ENCODE measurements at regions not wholly inside any gene's neighbourhood (a gene's known extent, or its start where the extent isn't known, plus 50 kb on each side); places are given as distances from the start of the nearest gene placed in this dataset.

DNA sequence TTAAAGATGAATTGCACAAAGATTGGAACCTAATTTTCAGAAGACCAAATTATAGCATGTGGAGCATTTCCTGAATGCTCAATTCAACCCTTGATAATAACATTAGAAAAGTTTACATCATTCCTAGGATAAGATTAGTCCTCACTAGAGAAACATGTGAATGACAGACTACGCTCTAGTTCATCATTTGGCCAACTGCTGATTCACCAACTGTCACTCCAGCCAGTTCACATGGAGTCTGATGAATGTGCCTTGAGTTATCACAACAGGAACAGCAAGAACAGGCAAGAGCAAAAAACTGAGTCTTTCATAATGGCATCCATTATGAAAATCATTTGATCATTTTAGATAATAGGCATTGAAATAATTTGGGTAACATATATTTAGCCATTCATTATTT lies 415.9 kb downstream of the PTPRC start:
- no peak overlapping the region for H3K4me2 ChIP-seq (ENCODE audit: low read length)
- no peak overlapping the region for H3K4me3 ChIP-seq (ENCODE audit: low read length)
- H3K9ac ChIP-seq (ENCODE audit: low read depth, low read length): no peak overlapping the region

DNA sequence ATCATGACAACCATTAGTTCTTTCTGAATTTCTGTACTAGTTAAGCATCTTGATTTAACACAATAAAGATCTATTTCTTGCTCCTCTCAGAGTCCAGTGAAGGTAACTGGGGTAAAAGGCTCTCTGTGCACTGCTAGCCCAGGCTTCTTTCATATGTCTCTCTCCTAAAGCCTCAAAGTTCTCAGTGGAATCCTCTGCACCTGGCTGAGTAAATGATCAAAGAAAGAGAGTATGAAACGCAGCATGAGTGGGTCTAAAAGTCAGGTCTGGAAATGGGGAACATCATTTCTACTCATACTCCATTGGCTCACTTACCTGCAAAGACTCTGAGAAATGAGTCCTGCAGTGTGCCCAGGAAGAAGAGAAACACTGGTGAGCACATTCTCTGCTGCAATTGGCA lies 418.5 kb downstream of the PTPRC start:
- H3K27me3 ChIP-seq (ENCODE audit: control insufficient read depth, insufficient read depth, low read length): no peaks in the 10 kb centered on the region
- H3K36me3 ChIP-seq (ENCODE audit: insufficient read depth, low read length): no peaks in the 10 kb centered on the region
- H3K9ac ChIP-seq (ENCODE audit: low read depth, low read length): no peak overlapping the region
- H3K4me3 ChIP-seq (ENCODE audit: low read length): no peak overlapping the region
- H3K4me1 ChIP-seq (ENCODE audit: control insufficient read depth, insufficient read depth, low read length): no peaks in the 10 kb centered on the region
- no peak overlapping the region for H3K4me2 ChIP-seq (ENCODE audit: low read length)
- H3K9me3 ChIP-seq (replicated peaks; ENCODE audit: low read length): no peaks in the 10 kb centered on the region

More for the DNA sequence above, 415.9 kb downstream of the PTPRC start:
- Histone ChIP-seq H3K9me3 (replicated peaks; ENCODE audit: low read length) (no peaks in the 10 kb centered on the region), H3K36me3 (ENCODE audit: insufficient read depth, low read length) (no peaks in the 10 kb centered on the region), H3K27me3 (ENCODE audit: control insufficient read depth, insufficient read depth, low read length) (no peaks in the 10 kb centered on the region), H3K4me1 (ENCODE audit: control insufficient read depth, insufficient read depth, low read length) (no peaks in the 10 kb centered on the region)

DNA sequence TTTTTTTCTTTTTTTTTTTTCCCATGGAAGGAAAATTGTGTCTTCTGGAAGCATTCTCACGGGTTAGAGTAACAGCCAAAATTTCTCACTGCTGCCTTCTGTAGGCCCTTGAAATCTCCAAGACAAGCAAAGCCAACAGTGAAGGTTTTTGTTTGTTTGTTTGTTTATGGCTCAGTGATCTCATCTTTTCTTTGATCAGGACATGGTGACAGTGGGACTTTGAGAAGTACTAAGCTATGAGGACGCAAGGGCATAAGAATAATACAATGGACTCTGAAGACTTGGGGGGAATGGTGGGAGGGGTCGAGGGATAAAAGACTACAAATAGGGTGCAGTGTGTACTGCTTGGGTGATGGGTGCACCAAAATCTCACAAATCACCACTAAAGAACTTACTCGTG lies 419.4 kb downstream of the PTPRC start:
- H3K9me3 ChIP-seq (replicated peaks; ENCODE audit: low read length): no peaks in the 10 kb centered on the region
- H3K9ac ChIP-seq (ENCODE audit: low read depth, low read length): no peak overlapping the region
- H3K4me3 ChIP-seq (ENCODE audit: low read length): no peak overlapping the region
- H3K36me3 ChIP-seq (ENCODE audit: insufficient read depth, low read length): no peaks in the 10 kb centered on the region
- H3K4me1 ChIP-seq (ENCODE audit: control insufficient read depth, insufficient read depth, low read length): no peaks in the 10 kb centered on the region
- H3K4me2 ChIP-seq (ENCODE audit: low read length): no peak overlapping the region
- no peaks in the 10 kb centered on the region for H3K27me3 ChIP-seq (ENCODE audit: control insufficient read depth, insufficient read depth, low read length)

DNA sequence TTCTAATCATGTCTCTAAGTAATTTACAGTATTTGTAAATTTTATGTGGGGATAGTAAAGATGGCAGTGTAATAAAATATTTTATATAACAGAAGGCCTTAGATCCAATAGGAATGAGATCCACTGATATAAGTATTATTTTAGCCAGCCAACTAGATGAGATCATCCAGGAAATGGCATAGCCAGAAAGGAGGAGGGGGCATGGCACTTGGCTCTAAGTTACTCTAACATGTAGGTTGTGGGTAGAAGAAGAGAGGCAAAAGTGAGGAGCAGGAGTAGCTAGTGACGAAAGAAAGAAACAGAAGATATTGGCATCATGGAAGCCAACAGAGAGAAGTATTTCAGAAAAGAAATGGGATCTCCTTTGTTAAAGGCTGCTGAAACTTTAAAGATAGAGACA lies 426.1 kb downstream of the PTPRC start:
- no peak overlapping the region for H3K4me3 ChIP-seq (ENCODE audit: low read length)
- no peaks in the 10 kb centered on the region for H3K4me1 ChIP-seq (ENCODE audit: control insufficient read depth, insufficient read depth, low read length)
- H3K27me3 ChIP-seq (ENCODE audit: control insufficient read depth, insufficient read depth, low read length): no peaks in the 10 kb centered on the region
- H3K36me3 ChIP-seq (ENCODE audit: insufficient read depth, low read length): no peaks in the 10 kb centered on the region
- no peak overlapping the region for H3K4me2 ChIP-seq (ENCODE audit: low read length)
- no peaks in the 10 kb centered on the region for H3K9me3 ChIP-seq (replicated peaks; ENCODE audit: low read length)
- no peak overlapping the region for H3K9ac ChIP-seq (ENCODE audit: low read depth, low read length)

DNA sequence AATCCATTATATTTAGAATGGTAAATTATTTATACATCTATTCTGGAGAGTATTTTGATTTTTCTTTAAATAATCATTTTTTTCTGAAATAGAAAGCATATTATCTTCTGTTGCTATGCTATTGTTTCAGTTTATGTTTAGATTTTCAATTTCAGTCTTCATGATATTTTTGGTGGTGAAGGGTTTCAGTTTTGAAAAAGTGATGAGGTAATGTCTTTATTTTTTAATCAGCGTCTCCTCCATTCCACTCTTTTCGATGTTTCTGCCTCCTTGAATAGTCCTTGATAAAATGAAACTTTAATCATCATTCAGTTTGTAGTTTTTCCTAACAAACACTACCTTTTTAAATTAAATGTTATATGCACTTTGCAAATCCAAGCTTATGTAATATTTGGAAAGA lies 428.6 kb downstream of the PTPRC start:
- no peak overlapping the region for H3K9ac ChIP-seq (ENCODE audit: low read depth, low read length)
- no peaks in the 10 kb centered on the region for H3K9me3 ChIP-seq (replicated peaks; ENCODE audit: low read length)
- H3K27me3 ChIP-seq (ENCODE audit: control insufficient read depth, insufficient read depth, low read length): no peaks in the 10 kb centered on the region
- no peak overlapping the region for H3K4me3 ChIP-seq (ENCODE audit: low read length)
- no peaks in the 10 kb centered on the region for H3K36me3 ChIP-seq (ENCODE audit: insufficient read depth, low read length)
- H3K4me1 ChIP-seq (ENCODE audit: control insufficient read depth, insufficient read depth, low read length): no peaks in the 10 kb centered on the region
- H3K4me2 ChIP-seq (ENCODE audit: low read length): no peak overlapping the region

DNA sequence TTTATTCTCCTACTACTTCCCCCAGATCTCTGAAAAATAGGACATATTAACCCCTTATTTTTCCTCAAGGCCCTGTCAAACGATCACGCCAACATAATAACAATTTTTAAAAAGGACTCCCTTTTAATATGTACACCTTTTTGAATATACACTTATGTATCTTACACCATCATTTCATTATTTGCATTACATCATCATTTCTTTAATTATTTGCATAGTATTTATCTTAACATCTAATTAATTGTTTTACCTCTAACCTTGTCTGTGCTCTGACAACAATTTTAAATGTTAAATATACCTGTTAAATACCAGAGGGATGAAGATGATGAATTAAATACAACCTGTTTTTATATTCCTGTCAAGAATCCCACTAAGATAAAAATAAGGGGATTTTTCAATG lies 432.2 kb downstream of the PTPRC start:
- Histone ChIP-seq H3K27me3 (ENCODE audit: control insufficient read depth, insufficient read depth, low read length) (no peaks in the 10 kb centered on the region), H3K4me1 (ENCODE audit: control insufficient read depth, insufficient read depth, low read length) (no peaks in the 10 kb centered on the region), H3K9me3 (replicated peaks; ENCODE audit: low read length) (no peaks in the 10 kb centered on the region), H3K4me2 (ENCODE audit: low read length) (no peak overlapping the region), H3K4me3 (ENCODE audit: low read length) (no peak overlapping the region), H3K36me3 (ENCODE audit: insufficient read depth, low read length) (no peaks in the 10 kb centered on the region), H3K9ac (ENCODE audit: low read depth, low read length) (no peak overlapping the region)

DNA sequence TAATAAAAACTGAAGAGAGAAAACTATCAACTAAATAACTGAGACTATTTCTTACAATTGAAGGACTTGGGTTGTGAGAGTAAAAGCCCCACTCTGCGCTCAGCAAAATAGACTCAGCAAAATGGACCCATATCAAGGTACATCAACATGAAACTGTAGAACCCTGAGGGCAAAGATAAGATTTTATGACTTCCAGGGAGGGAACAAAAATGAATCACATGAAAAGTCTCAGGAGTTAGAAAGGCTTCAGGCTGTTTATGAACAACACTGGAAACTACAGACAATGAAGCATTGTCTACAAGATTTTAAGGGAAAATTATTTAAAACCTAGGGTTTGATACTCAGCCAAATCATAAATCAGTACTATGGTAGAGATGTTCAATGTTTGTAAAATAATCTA lies 434.3 kb downstream of the PTPRC start:
- no peak overlapping the region for H3K4me2 ChIP-seq (ENCODE audit: low read length)
- H3K27me3 ChIP-seq (ENCODE audit: control insufficient read depth, insufficient read depth, low read length): no peaks in the 10 kb centered on the region
- H3K9ac ChIP-seq (ENCODE audit: low read depth, low read length): no peak overlapping the region
- H3K9me3 ChIP-seq (replicated peaks; ENCODE audit: low read length): no peaks in the 10 kb centered on the region
- H3K4me1 ChIP-seq (ENCODE audit: control insufficient read depth, insufficient read depth, low read length): no peaks in the 10 kb centered on the region
- no peaks in the 10 kb centered on the region for H3K36me3 ChIP-seq (ENCODE audit: insufficient read depth, low read length)
- H3K4me3 ChIP-seq (ENCODE audit: low read length): no peak overlapping the region

DNA sequence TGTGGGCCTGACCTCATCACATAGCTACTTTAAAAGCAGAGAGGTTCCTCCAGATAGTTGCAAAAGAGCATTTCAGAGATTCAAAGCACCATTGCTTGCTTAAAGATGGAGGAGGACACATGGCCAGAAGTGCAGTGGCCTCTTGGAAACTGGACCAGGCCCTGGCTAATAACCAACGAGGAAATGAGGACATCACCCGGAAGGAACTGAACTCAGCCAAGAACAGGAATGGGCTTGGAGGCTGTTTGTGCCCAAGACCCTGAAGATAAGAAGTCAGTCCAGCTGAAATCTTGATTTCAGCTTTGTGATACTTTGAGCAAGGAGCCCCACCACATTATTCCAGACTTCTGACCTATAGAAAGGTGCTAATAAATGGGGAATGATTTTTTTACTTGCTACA lies 437.0 kb downstream of the PTPRC start:
- H3K27me3 ChIP-seq (ENCODE audit: control insufficient read depth, insufficient read depth, low read length): no peaks in the 10 kb centered on the region
- H3K9me3 ChIP-seq (replicated peaks; ENCODE audit: low read length): no peaks in the 10 kb centered on the region
- no peak overlapping the region for H3K9ac ChIP-seq (ENCODE audit: low read depth, low read length)
- no peaks in the 10 kb centered on the region for H3K36me3 ChIP-seq (ENCODE audit: insufficient read depth, low read length)
- H3K4me2 ChIP-seq (ENCODE audit: low read length): no peak overlapping the region
- H3K4me3 ChIP-seq (ENCODE audit: low read length): no peak overlapping the region
- H3K4me1 ChIP-seq (ENCODE audit: control insufficient read depth, insufficient read depth, low read length): no peaks in the 10 kb centered on the region

DNA sequence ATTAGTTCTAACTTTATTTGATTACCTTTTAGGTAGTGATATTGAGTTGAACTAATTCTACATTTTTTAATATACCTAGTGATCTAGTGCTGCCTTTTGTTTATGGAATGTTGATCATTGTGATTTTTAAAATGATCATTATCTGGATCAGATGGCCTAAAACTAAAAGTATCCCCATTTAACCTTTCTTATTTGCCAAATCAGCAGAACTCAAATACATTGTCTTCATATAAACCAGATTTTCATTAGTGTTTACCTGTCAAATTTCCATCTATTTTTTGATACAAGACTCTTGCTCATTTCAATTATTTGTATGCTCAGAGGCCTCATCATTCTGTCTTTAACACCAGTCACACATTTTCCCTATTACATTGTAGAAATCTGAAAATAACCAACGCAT lies 441.2 kb downstream of the PTPRC start:
- H3K9me3 ChIP-seq (replicated peaks; ENCODE audit: low read length): no peaks in the 10 kb centered on the region
- no peaks in the 10 kb centered on the region for H3K27me3 ChIP-seq (ENCODE audit: control insufficient read depth, insufficient read depth, low read length)
- no peaks in the 10 kb centered on the region for H3K36me3 ChIP-seq (ENCODE audit: insufficient read depth, low read length)
- no peak overlapping the region for H3K9ac ChIP-seq (ENCODE audit: low read depth, low read length)
- peaks cover 5% of the 10 kb centered on the region for H3K4me1 ChIP-seq (ENCODE audit: control insufficient read depth, insufficient read depth, low read length)
- H3K4me2 ChIP-seq (ENCODE audit: low read length): no peak overlapping the region
- H3K4me3 ChIP-seq (ENCODE audit: low read length): no peak overlapping the region

DNA sequence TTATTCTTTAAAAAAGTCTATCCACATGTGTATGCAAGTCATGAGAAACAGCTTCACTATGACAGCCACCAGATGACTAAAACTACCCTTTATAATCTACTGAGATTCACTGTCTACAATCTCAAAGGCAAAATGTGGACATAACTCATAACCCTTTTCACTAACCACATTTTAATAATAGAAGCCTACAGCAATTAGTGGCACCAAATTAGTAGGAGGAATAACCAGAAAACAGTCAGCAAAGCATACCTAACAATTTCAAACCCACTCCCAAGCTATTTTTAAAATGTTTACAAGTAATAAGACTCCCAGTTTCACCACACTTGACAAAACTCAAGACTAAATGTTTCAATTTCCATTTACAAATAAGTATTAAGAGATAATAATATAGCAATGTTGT lies 442.9 kb downstream of the PTPRC start:
- H3K4me2 ChIP-seq (ENCODE audit: low read length): no peak overlapping the region
- no peak overlapping the region for H3K4me3 ChIP-seq (ENCODE audit: low read length)
- no peaks in the 10 kb centered on the region for H3K27me3 ChIP-seq (ENCODE audit: control insufficient read depth, insufficient read depth, low read length)
- H3K4me1 ChIP-seq (ENCODE audit: control insufficient read depth, insufficient read depth, low read length): peaks cover 5% of the 10 kb centered on the region
- no peaks in the 10 kb centered on the region for H3K9me3 ChIP-seq (replicated peaks; ENCODE audit: low read length)
- H3K36me3 ChIP-seq (ENCODE audit: insufficient read depth, low read length): no peaks in the 10 kb centered on the region
- H3K9ac ChIP-seq (ENCODE audit: low read depth, low read length): no peak overlapping the region

DNA sequence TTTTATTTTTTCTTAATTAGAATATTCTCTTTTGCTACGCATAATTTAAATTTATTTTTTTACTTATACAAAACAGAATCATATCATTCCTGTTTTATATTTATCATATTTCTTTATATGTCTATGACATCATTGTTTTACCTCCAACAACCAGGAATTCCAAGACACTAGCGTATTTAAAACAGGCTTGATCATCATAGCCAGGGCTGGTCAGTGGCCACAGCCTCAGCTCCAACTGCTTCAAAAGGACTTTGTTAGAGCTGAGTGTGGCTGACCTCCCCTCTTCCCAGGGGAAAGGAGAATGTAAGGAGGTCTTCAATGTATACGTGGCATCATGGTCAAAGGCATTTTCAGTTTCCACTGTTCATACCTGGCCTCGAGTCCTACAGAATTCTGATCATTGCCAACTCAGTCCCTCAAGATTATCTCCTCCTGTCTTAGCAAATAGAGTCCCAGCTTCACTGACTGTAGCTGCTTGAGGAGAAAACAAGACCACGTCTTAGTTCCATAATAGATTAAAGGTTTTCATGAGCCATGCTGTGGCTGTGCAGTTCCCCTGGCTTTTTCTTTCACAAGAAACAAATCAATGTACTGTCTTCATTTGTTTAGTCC lies 444.0 kb downstream of the PTPRC start:
- H3K4me2 ChIP-seq (ENCODE audit: low read length): no peak overlapping the region
- H3K9ac ChIP-seq (ENCODE audit: low read depth, low read length): no peak overlapping the region
- H3K9me3 ChIP-seq (replicated peaks; ENCODE audit: low read length): no peaks in the 10 kb centered on the region
- H3K4me3 ChIP-seq (ENCODE audit: low read length): no peak overlapping the region
- peaks cover 5% of the 10 kb centered on the region for H3K4me1 ChIP-seq (ENCODE audit: control insufficient read depth, insufficient read depth, low read length)
- no peaks in the 10 kb centered on the region for H3K36me3 ChIP-seq (ENCODE audit: insufficient read depth, low read length)
- H3K27me3 ChIP-seq (ENCODE audit: control insufficient read depth, insufficient read depth, low read length): no peaks in the 10 kb centered on the region

DNA sequence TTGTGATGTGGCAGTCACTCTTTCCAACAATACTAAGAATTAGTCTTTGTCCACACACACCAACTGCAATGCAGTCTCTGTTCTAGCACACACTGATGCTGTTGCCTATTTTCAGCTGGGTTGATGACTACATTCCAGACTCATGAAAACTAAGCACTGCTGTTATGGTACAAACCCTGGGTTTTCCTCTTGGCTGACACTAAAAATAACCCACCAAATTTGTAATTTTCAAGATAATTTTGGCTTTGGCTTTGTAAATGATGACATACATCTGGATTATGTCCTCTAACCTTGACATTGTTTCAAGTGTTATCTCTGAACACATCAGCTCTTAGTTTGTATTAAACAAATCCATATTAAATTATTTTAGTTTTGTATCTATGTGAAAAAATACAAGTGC lies 444.8 kb downstream of the PTPRC start:
- Histone ChIP-seq H3K4me3 (ENCODE audit: low read length) (no peak overlapping the region), H3K4me2 (ENCODE audit: low read length) (no peak overlapping the region), H3K4me1 (ENCODE audit: control insufficient read depth, insufficient read depth, low read length) (peaks cover 5% of the 10 kb centered on the region), H3K9ac (ENCODE audit: low read depth, low read length) (no peak overlapping the region), H3K27me3 (ENCODE audit: control insufficient read depth, insufficient read depth, low read length) (no peaks in the 10 kb centered on the region), H3K36me3 (ENCODE audit: insufficient read depth, low read length) (no peaks in the 10 kb centered on the region), H3K9me3 (replicated peaks; ENCODE audit: low read length) (no peaks in the 10 kb centered on the region)

Data from skeletal muscle satellite cell (primary cell).